Forelimb muscle (tissue), 1 donor: ENCODE measurements at regions not wholly inside any gene's neighbourhood (a gene's known extent, or its start where the extent isn't known, plus 50 kb on each side); places are given as distances from the start of the nearest gene placed in this dataset.

Source experiments
- DNase-seq: peaks from one replicate; pipeline ENCODE4 v3.0.0-alpha.2; 2013; ENCODE audit warnings: low read depth

- DNase-seq: no peak
These were observed 265.7 kb upstream of the MAGI2 start for GRCh38 chr7:79719216-79719615.

- no peak for DNase-seq
These were observed 262.9 kb upstream of the MAGI2 start for GRCh38 chr7:79716329-79716728.

DNA sequence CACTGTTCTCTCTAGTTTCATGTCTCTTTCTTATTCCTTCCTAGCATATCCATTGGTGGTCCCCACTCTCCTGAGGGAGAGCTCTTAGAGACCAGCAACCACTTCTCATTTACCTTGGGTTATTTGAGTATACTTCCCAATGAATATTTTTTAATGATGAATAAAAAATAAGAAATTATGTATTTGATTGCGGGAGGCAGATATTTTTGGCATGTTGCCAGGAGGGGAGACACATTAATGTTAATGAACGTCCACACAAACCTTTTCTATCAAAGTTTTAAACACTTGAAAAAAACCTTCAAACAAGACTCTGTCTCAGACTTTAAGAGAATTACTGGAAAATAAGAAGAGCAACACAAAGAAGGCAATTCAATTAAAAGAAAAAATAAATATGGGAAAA is 260.6 kb upstream of the MAGI2 start:
- DNase-seq: no peak

DNA sequence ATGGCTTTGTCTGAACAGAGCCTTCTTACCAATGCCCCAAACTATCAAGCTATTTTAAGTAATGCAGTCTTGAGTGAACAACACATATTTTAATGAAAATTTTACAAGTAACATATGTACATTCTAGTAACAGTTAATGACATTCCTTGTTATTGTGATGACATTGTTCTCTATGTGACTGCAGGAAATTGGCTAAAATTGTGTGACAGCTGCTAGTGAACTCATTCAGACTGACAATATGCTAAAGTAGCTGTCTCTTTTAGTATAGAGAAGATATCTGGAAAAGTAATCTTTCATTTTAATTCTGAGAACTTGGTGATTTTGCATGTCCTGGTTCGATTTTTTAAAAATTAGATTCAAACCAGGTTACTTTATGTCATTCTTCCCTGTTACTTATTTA is 259.8 kb upstream of the MAGI2 start:
- DNase-seq: no peak

GRCh38 chr7:79711660-79712059 is 258.2 kb upstream of the MAGI2 start:
- no peak for DNase-seq

GRCh38 chr7:79709574-79710409 is 256.3 kb upstream of the MAGI2 start:
- no peak for DNase-seq

DNA sequence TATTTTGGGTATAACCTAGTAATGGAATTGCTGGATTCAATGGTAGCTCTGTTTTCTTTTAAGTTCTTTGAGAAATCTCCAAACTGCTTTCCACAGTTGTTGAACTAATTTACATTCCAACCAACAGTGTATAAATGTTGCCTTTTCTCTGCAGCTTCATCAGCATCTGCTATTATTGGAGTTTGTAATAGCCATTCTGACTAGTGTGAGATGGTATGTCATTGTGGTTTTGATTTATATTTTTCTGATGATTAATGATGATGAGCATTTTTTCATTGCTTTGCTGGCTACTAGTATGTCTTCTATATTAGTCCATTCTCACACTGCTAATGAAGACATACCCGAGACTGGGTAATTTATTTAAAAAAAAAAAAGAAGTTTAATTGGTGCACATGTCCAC is 248.6 kb upstream of the MAGI2 start:
- DNase-seq: no peak

DNA sequence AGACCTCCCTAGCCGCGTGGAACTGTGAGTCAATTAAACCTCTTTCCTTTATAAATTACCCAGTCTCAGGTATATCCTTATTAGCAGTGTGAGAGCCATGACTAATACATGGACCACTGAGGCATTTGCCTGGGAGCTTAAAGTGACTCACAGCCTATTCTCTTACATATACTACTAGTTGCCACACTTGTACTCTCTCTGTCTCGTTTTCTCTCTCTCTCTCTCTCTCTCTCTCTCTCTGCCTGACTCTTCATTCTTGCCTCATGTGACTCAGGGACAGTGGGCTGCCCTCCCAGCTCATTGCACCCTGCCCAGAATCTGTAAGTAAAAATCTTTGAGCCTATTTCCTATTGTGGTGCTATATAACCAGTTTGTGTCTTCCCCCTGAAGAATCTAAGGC is 238.5 kb upstream of the MAGI2 start:
- no peak for DNase-seq

DNA sequence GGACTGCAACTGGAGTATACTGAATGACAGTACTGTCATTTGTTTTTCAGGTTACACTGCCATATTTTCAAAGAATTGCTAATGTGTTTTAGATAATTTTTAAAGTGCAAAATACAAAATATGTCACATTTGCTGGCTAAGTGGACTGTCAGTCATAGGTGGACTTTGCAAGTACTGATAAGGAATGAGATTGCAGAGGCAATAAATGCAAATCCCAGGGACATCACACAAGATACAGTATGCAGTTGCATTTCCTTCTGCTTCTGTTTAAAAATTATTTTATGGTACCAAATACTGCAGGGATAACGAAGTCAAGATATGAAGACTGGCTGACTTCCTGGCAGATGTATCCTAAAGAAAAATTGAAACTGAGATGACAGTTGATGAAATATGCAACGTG is 237.6 kb upstream of the MAGI2 start:
- no peak for DNase-seq

GRCh38 chr7:79684384-79684783 is 230.9 kb upstream of the MAGI2 start:
- no peak for DNase-seq

DNA sequence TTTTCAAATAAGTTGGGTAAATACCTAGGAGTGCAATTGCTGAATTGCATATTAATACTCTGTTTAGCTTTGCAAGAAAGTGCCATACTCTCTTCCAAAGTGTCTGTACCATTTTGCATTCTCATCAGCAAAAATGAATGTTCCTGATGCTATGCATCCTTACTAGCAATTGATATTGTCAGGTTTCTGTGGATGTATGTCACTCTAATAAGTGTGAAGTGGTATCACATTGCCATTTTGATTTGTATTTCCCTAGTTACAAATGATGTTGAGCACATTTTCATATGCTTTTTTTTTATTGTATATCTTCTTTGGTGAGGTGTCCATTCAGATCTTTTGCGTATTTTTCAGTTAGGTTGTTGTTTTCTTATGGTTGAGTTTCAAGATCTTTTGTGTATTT is 230.4 kb upstream of the MAGI2 start:
- no peak for DNase-seq

DNA sequence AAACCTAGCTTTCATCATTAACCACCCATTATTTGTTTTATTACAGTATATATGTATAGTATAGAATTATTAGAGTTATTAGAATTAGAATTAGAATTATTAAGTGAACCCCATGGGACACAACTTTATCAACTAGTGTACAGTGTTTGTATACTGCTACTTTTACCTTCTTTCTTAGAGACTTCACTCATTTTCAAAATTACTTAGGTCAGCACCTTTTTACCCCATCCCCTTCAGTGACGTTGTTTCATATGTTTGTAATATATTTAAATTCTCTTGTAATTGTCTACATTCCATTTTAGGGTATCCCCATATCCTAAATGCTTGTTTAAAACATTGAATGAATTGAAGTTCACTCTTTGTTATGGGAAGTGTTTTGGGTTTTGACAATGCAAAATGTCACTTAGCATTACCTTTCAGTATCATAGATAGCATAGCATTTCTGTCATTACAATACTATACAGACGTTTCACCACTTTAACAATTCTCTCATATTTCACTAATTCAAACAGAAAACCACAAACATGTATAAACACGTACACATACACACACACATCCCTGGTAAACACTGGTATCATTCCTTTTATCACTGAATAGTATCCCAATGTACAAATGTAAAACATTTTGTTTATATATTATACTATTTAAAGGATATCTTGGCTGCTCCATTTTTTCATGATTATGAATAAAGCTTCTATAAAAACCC is 229.9 kb upstream of the MAGI2 start:
- no peak for DNase-seq

GRCh38 chr7:79681454-79681853 is 228.0 kb upstream of the MAGI2 start:
- no peak for DNase-seq

DNA sequence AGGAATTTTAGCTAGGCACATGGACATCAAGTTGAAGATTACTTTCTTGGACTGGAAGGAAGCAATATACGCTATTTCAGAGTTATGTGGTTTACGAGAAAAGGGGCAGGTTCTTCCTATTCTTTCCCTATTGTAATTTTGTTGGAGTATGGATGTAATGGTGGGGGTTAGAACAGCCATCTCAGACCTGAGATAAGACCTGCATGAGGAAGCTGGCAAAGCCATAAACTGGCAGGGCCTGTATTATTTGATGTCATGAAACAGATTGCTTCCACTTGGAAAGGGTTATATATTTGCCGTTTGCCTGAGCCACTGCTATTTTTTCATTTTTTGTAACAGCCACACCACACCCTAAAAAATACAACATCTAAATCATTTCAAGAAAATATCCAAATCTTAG is 220.5 kb upstream of the MAGI2 start:
- no peak for DNase-seq

DNA sequence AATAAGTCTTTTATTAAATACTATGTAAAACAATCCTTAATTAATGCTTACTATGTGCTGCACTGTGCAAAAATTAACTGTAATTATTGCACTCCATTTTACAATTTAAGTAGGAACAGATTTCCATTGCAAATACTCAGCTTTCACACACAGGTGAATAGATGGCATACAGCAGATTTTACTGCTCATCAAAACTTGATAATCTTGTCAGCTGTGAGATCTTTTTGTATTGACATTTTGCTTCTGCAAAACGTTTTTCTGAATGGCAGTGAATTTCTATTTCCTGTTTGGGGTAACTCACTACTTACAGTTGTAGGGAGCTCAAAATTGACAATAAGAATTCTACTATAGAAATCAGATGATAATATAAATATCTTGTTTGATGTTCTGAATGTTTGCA is 220.0 kb upstream of the MAGI2 start:
- no peak for DNase-seq

GRCh38 chr7:79668292-79668691 is 214.8 kb upstream of the MAGI2 start:
- DNase-seq: no peak

DNA sequence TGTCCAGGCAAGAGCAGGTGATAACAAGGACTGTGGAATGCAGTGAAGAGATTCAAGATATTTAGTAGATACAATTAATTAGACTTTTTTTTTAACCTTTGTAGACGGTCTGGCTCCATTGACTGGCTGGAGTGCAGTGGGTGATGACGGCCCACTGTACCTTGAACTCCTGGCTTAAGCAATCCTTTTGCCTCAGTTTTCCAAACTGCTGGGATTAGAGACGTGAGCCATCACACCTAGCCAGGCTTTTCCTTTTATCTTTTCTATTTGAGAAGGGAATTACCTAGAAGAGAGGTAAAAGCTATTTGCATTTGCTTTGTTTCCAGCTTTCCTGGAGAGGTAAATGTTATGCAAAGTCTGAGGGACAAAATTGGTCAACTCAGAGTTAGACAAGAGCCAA is 213.0 kb upstream of the MAGI2 start:
- no peak for DNase-seq

DNA sequence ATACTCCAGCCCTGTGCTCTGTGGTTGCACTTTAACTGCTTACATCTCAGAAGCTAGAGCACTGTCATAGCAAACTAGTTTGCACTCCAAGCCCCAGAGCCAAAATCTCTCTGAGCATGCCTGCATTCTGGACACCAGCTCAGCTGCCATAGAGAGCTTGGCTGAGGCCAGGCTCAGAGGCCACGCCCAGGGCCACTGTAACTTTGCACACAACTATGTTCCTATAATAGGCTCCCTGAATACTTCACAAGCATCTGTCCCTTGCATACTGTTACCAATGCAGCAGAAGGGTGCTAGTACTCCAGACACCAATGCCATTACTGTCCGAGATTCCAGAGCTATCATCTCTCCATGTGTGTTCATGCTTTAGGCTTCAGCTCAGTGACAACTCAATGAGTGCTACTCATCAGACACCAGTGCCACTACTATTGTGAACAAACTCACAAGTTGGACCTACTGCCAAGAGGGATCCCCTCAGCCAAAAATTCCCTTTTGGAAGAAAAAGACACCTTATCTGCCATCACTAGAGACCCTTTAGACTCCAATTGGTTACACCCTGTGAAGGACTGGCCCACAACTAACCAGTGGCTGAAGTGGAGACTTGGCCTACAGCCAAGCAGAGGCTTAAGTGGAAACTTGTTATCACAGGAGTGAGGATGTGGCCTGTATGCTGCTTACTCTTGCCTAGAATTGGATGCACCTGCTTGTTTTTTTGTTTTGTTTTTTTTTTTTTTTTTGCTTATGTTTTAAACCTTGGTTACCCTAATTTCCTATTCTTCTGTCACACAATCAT is 211.6 kb upstream of the MAGI2 start:
- DNase-seq: no peak

DNA sequence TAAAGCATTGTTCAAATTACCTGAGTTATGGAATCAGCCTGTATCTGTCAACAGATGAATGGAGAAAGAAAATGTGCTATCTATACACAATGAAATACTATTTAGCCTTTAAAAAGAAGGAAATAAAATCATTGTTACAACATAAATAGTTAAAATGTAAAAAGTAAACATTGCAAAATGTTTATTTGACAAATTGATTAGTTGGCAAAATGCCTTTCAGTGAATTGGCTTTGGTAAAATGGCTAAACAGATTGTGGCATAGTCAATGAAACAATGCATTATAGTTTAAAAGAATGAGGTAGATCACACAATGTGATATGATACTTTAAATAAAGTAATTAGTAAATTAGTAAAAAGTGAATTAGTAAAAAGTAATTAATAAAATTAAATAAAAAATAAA is 204.8 kb upstream of the MAGI2 start:
- DNase-seq: no peak

- DNase-seq: no peak
These were observed 199.7 kb upstream of the MAGI2 start for GRCh38 chr7:79653136-79653631.

GRCh38 chr7:79652619-79653018 is 199.2 kb upstream of the MAGI2 start:
- DNase-seq: no peak

- DNase-seq: no peak
These were observed 194.2 kb upstream of the MAGI2 start for GRCh38 chr7:79647711-79648110.
